Cardiac fibroblast (primary cell): ENCODE measurements at regions not wholly inside any gene's neighbourhood (a gene's known extent, or its start where the extent isn't known, plus 50 kb on each side); places are given as distances from the start of the nearest gene placed in this dataset.

ENCODE experiments used
- DNase-seq, 2 donors: peaks; one replicate each; pipeline versions ENCODE4 v3.0.0 to v3.0.0-alpha.2; 2010; ENCODE audit warnings: low read depth in 2 of 2
- H3K4me3 ChIP-seq, 2 donors: replicated peaks in 1 of 2; 1 replicate in 1 of 2; 2 replicates in 1 of 2; pipeline ENCODE4 v1.5.1; 2011; ENCODE audit warnings: low read depth in 2 of 2, low read length in 2 of 2, mild to moderate bottlenecking in 2 of 2, moderate library complexity in 1 of 2
- CTCF ChIP-seq: IDR thresholded peaks from one replicate; pipeline ENCODE4 v1.5.1; 2011; ENCODE audit warnings: low read depth, mild to moderate bottlenecking, low read length, inconsistent platforms

DNA sequence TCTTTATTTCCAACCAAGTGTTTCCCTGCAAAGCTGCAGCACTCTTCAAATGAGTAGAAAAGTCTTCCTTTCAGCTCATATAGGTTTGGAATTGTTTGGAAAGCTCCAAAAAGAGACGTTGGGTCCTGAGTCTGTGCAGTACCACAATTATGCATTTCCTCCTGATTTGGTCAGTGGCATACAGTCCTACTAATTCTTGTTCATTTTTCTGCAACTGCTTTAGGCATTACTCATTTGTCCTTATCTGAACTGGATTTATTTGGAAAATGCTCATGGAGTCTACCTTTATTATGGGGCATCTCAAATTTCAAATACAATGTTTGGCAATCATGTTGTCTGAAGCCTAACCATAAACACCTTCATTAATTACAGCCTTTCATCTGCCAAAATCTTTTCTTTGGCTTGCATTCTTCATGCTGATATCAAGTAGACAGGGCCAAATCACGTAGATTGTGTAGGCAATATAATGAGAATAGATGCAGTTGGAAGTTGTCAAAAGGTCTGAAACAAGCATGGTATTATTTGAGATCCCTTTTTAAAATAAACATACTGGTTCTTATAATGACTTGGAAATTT, 232.8 kb downstream of the TLE1 start:
- TF ChIP-seq CTCF, result no peak
- peak; percentile 20 to 57 for DNase-seq
- no peak overlapping the region for H3K4me3 ChIP-seq

DNA sequence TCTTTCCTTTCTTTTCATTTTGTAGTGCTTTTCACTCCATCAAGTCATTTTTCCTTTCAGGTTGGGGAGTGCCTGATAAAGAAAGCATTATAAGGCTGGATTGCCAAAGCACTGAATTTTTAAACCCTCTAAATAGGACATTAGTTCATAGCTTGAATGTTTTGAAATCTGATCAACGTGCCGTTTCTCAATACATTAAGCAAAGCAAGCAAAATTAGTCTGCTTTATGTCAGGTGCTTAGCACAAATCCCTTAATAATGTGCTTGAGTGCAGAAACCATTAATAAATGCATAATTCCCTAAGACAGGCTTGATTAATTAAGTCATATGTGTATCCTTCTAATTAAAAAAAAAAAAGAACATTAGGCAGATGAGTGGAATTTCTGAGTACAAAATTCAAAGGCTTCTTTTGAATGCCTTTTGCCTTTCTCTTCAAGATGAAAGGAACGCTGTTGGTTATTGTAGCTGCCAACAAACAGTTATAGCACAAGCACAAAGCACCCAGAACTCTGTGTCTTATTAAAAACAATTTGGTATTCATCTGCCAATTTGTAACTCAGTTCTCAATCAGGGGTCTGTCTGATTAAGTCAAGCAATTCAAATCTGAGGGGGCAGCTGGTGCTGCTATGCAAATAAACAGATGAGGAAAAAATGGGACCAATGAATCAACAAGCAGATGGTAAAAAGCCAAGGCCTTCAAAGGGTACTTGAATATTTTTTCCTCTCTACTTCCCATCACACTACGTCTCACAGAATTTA, 233.7 kb downstream of the TLE1 start:
- DNase-seq, result no peak
- no peak overlapping the region for H3K4me3 ChIP-seq
- no peak for TF ChIP-seq CTCF

GRCh38 chr9:81445331-81445921, 243.9 kb downstream of the TLE1 start:
- DNase-seq, result no peak
- no peak overlapping the region for H3K4me3 ChIP-seq
- TF ChIP-seq CTCF, result no peak

GRCh38 chr9:81431641-81432040, 257.7 kb downstream of the TLE1 start:
- DNase-seq, result peak; percentile 34 to 95
- no peak for TF ChIP-seq CTCF
- no peak overlapping the region for H3K4me3 ChIP-seq

DNA sequence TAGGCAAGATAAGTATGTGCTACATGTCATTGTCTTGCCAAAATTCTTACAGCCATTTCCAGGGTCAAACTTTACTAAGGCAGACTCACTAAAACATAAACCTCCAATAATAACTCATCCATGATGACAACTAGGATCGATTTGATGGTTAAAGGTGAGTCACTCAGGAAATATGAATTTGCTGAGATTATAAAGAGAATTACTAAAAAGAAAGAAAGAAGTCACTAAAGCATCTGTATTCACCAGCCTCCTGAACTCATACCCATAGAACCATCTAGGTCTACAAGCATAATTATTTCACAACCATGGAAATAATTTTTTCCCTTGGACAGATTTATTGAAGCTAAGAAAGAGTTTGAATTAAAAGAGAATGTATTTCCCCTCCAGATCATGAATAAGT, 258.6 kb downstream of the TLE1 start:
- no peak for TF ChIP-seq CTCF
- peak in 1 of 2 donors; percentile 33 for DNase-seq
- no peak overlapping the region for H3K4me3 ChIP-seq

- no peak for DNase-seq
- no peak for TF ChIP-seq CTCF
- H3K4me3 ChIP-seq, result no peak overlapping the region
Observed at GRCh38 chr9:81427870-81428269, 261.5 kb downstream of the TLE1 start.
